Thyroid gland (tissue), 4 donors: ENCODE measurements at regions not wholly inside any gene's neighbourhood (a gene's known extent, or its start where the extent isn't known, plus 50 kb on each side); places are given as distances from the start of the nearest gene placed in this dataset.

Experiments used
- DNase-seq, 2 donors: peaks; one replicate each; pipeline ENCODE4 v3.0.0-alpha.2; 2019
- H3K27ac ChIP-seq, 3 donors: fragments of 200-600 bp; sonication (generic); 1 replicate in 2 of 3; 2 replicates in 1 of 3; pipeline ENCODE4 v1.5.1; 2016 to 2019; ENCODE audit warnings: mild to moderate bottlenecking in 1 of 3, moderate library complexity in 1 of 3
- H3K27me3 ChIP-seq: fragments of 200-600 bp; sonication (generic); one replicate; pipeline ENCODE4 v1.5.1; 2019
- H3K36me3 ChIP-seq, 2 donors: fragments of 200-600 bp; sonication (generic); one replicate each; pipeline ENCODE4 v1.5.1; 2016 to 2019
- H3K4me1 ChIP-seq, 2 donors: fragments of 200-600 bp; sonication (generic); one replicate each; pipeline ENCODE4 v1.5.1; 2017 to 2019
- H3K4me3 ChIP-seq, 3 donors: fragments of 200-600 bp; sonication (generic); replicated peaks in 1 of 3; 1 replicate in 2 of 3; 2 replicates in 1 of 3; pipeline ENCODE4 v1.5.1; 2016; ENCODE audit warnings: mild to moderate bottlenecking in 1 of 3
- H3K9me3 ChIP-seq: fragments of 200-600 bp; sonication (generic); one replicate; pipeline ENCODE4 v1.5.1; 2017
- CTCF ChIP-seq, 6 experiments: fragments of 200-600 bp in 3 of 6; fragments of 450-650 bp in 3 of 6; sonication (generic) in 3 of 6; IDR thresholded peaks; one replicate each; pipeline ENCODE4 v1.5.1; 2016 to 2019; ENCODE audit warnings: antibody characterized with exemption in 6 of 6, mild to moderate bottlenecking in 2 of 6, inconsistent platforms in 1 of 6, moderate library complexity in 1 of 6
- POLR2A ChIP-seq, 2 donors: fragments of 450-650 bp; IDR thresholded peaks; one replicate each; pipeline ENCODE4 v1.6.1; 2017; ENCODE audit warnings: antibody characterized with exemption in 2 of 2, mild to moderate bottlenecking in 2 of 2, moderate library complexity in 1 of 2
- WGBS, 2 donors: methylation state at CpG; one replicate each; pipeline ENCODE4 v1.1.5; 2017; 5-methylcytosine and 5-hydroxymethylcytosine counted together
- intact Hi-C: fragments of 100-400 bp; cut with DNase I; formaldehyde crosslinking; loops from one replicate; pipeline ENCODE4 v1.15.1; 2023

GRCh38 chr7:131648491-131648890 is 92.1 kb upstream of the PODXL start:
- no peaks in the 10 kb centered on the region for H3K36me3 ChIP-seq
- no peak overlapping the region for H3K27ac ChIP-seq
- DNase-seq = no peak
- intact Hi-C loops = no loop called here
- peaks cover 0 to 8% of the 10 kb centered on the region in 2 donors for H3K4me1 ChIP-seq
- TF ChIP-seq CTCF (IDR thresholded peaks at IDR 0.05) = no peak
- TF ChIP-seq POLR2A (IDR thresholded peaks at IDR 0.05) = no peak
- H3K27me3 ChIP-seq = no peaks in the 10 kb centered on the region
- H3K4me3 ChIP-seq = no peak overlapping the region
- no peaks in the 10 kb centered on the region for H3K9me3 ChIP-seq
- WGBS, 2 donors = 32 to 40% methylated on average over 3 of the region's 3 CpGs

GRCh38 chr7:131646203-131646602 is 89.8 kb upstream of the PODXL start:
- intact Hi-C loops = no loop called here
- Histone ChIP-seq H3K4me1 (peaks cover 0 to 8% of the 10 kb centered on the region in 2 donors), H3K36me3 (no peaks in the 10 kb centered on the region), H3K27ac (no peak overlapping the region), H3K27me3 (no peaks in the 10 kb centered on the region), H3K9me3 (no peaks in the 10 kb centered on the region), H3K4me3 (no peak overlapping the region)
- 97% methylated on average over 4 of the region's 4 CpGs for WGBS, 2 donors
- no peak for DNase-seq
- no peak for TF ChIP-seq CTCF (IDR thresholded peaks at IDR 0.05)
- no peak for TF ChIP-seq POLR2A (IDR thresholded peaks at IDR 0.05)

GRCh38 chr7:131642429-131642828 is 86.0 kb upstream of the PODXL start:
- H3K9me3 ChIP-seq = no peaks in the 10 kb centered on the region
- H3K4me1 ChIP-seq = no peaks in the 10 kb centered on the region
- H3K27ac ChIP-seq = no peak overlapping the region
- intact Hi-C loops = no loop called here
- WGBS, 2 donors = 63 to 70% methylated on average over 3 of the region's 3 CpGs
- H3K4me3 ChIP-seq = no peak overlapping the region
- TF ChIP-seq POLR2A (IDR thresholded peaks at IDR 0.05) (no peak), CTCF (IDR thresholded peaks at IDR 0.05) (no peak)
- H3K36me3 ChIP-seq = no peaks in the 10 kb centered on the region
- no peaks in the 10 kb centered on the region for H3K27me3 ChIP-seq
- no peak for DNase-seq

GRCh38 chr7:131640686-131641085 is 84.3 kb upstream of the PODXL start:
- no peak for DNase-seq
- no peak overlapping the region for H3K4me3 ChIP-seq
- no peaks in the 10 kb centered on the region for H3K36me3 ChIP-seq
- no peaks in the 10 kb centered on the region for H3K9me3 ChIP-seq
- no peak overlapping the region for H3K27ac ChIP-seq
- no peaks in the 10 kb centered on the region for H3K27me3 ChIP-seq
- H3K4me1 ChIP-seq = no peaks in the 10 kb centered on the region
- no peak for TF ChIP-seq CTCF (IDR thresholded peaks at IDR 0.05)
- no peak for TF ChIP-seq POLR2A (IDR thresholded peaks at IDR 0.05)
- 84 to 91% methylated on average over 5 of the region's 5 CpGs for WGBS, 2 donors
- intact Hi-C loops = no loop called here

- intact Hi-C loops = no loop called here
- Histone ChIP-seq H3K36me3 (no peaks in the 10 kb centered on the region), H3K27ac (no peak overlapping the region), H3K4me3 (no peak overlapping the region), H3K27me3 (no peaks in the 10 kb centered on the region), H3K4me1 (peaks cover 0 to 2% of the 10 kb centered on the region in 2 donors), H3K9me3 (no peaks in the 10 kb centered on the region)
- DNase-seq = no peak
- 75 to 76% methylated on average over 10 of the region's 10 CpGs for WGBS, 2 donors
- TF ChIP-seq POLR2A (IDR thresholded peaks at IDR 0.05) (no peak), CTCF (IDR thresholded peaks at IDR 0.05) (no peak)
Observed at GRCh38 chr7:131638641-131639430, 82.4 kb upstream of the PODXL start.
